Activated naive CD8-positive, alpha-beta T cell treated with anti-CD3 and anti-CD28 coated beads, Interleukin-2, amount 50 U/mL, for 24 hours (primary cell): ENCODE measurements at regions not wholly inside any gene's neighbourhood (a gene's known extent, or its start where the extent isn't known, plus 50 kb on each side); places are given as distances from the start of the nearest gene placed in this dataset.

ENCODE experiments used
- ATAC-seq: fragments of 150-1000 bp; cut with Tn5 transposase; one replicate; pipeline ENCODE4 v1.10.0; 2021
- DNase-seq: peaks from one replicate; pipeline ENCODE4 v3.0.0; 2021
- H3K27ac Mint-ChIP-seq: one replicate; pipeline ENCODE4 v1.8.0; 2021; ENCODE audit warnings: mild to moderate bottlenecking, mixed read lengths
- H3K27me3 Mint-ChIP-seq: one replicate; pipeline ENCODE4 v1.8.0; 2021; ENCODE audit warnings: mixed read lengths
- H3K36me3 Mint-ChIP-seq: one replicate; pipeline ENCODE4 v1.8.0; 2021; ENCODE audit warnings: low read depth, mixed read lengths
- H3K4me1 Mint-ChIP-seq: one replicate; pipeline ENCODE4 v1.8.0; 2021; ENCODE audit warnings: mixed read lengths
- H3K4me3 Mint-ChIP-seq: one replicate; pipeline ENCODE4 v1.8.0; 2021; ENCODE audit warnings: mild to moderate bottlenecking, moderate library complexity, mixed read lengths
- H3K9me3 Mint-ChIP-seq: one replicate; pipeline ENCODE4 v1.8.0; 2021; ENCODE audit warnings: mixed read lengths

GRCh38 chr22:48708558-48709245 lies 1119.0 kb downstream of the BRD1 start:
- DNase-seq (no peak), ATAC-seq (no peak)
- Mint-ChIP-seq H3K9me3 (no peaks in the 10 kb centered on the region), H3K27ac (no peak overlapping the region), H3K36me3 (no peaks in the 10 kb centered on the region), H3K27me3 (no peaks in the 10 kb centered on the region), H3K4me3 (no peak overlapping the region), H3K4me1 (no peaks in the 10 kb centered on the region)

- no peak for ATAC-seq
- Mint-ChIP-seq H3K9me3 (no peaks in the 10 kb centered on the region), H3K4me1 (no peaks in the 10 kb centered on the region), H3K27me3 (no peaks in the 10 kb centered on the region), H3K27ac (no peak overlapping the region), H3K4me3 (no peak overlapping the region), H3K36me3 (no peaks in the 10 kb centered on the region)
- no peak for DNase-seq
Observed at GRCh38 chr22:48707763-48708557, 1119.7 kb downstream of the BRD1 start.

GRCh38 chr22:48706934-48707762 lies 1120.5 kb downstream of the BRD1 start:
- no peaks in the 10 kb centered on the region for H3K27me3 Mint-ChIP-seq
- H3K4me3 Mint-ChIP-seq, result no peak overlapping the region
- H3K4me1 Mint-ChIP-seq, result no peaks in the 10 kb centered on the region
- DNase-seq (no peak), ATAC-seq (no peak)
- H3K9me3 Mint-ChIP-seq, result no peaks in the 10 kb centered on the region
- H3K36me3 Mint-ChIP-seq, result no peaks in the 10 kb centered on the region
- H3K27ac Mint-ChIP-seq, result no peak overlapping the region

- Mint-ChIP-seq H3K27ac (no peak overlapping the region), H3K36me3 (no peaks in the 10 kb centered on the region), H3K4me1 (no peaks in the 10 kb centered on the region), H3K9me3 (no peaks in the 10 kb centered on the region), H3K27me3 (no peaks in the 10 kb centered on the region), H3K4me3 (no peak overlapping the region)
- DNase-seq (no peak), ATAC-seq (no peak)
Observed at GRCh38 chr22:48705917-48706605, 1121.6 kb downstream of the BRD1 start.

GRCh38 chr22:48705159-48705916 lies 1122.3 kb downstream of the BRD1 start:
- no peaks in the 10 kb centered on the region for H3K9me3 Mint-ChIP-seq
- H3K4me3 Mint-ChIP-seq, result no peak overlapping the region
- no peaks in the 10 kb centered on the region for H3K36me3 Mint-ChIP-seq
- no peaks in the 10 kb centered on the region for H3K4me1 Mint-ChIP-seq
- no peaks in the 10 kb centered on the region for H3K27me3 Mint-ChIP-seq
- H3K27ac Mint-ChIP-seq, result no peak overlapping the region
- DNase-seq (no peak), ATAC-seq (no peak)

GRCh38 chr22:48704335-48704734 lies 1123.3 kb downstream of the BRD1 start:
- DNase-seq (no peak), ATAC-seq (no peak)
- H3K36me3 Mint-ChIP-seq, result no peaks in the 10 kb centered on the region
- H3K4me1 Mint-ChIP-seq, result no peaks in the 10 kb centered on the region
- no peaks in the 10 kb centered on the region for H3K9me3 Mint-ChIP-seq
- no peak overlapping the region for H3K4me3 Mint-ChIP-seq
- H3K27ac Mint-ChIP-seq, result no peak overlapping the region
- H3K27me3 Mint-ChIP-seq, result no peaks in the 10 kb centered on the region

- ATAC-seq (no peak), DNase-seq (no peak)
- no peaks in the 10 kb centered on the region for H3K36me3 Mint-ChIP-seq
- no peak overlapping the region for H3K4me3 Mint-ChIP-seq
- H3K9me3 Mint-ChIP-seq, result no peaks in the 10 kb centered on the region
- H3K27me3 Mint-ChIP-seq, result no peaks in the 10 kb centered on the region
- H3K4me1 Mint-ChIP-seq, result no peaks in the 10 kb centered on the region
- H3K27ac Mint-ChIP-seq, result no peak overlapping the region
Observed at GRCh38 chr22:48703265-48703941, 1124.3 kb downstream of the BRD1 start.

- Mint-ChIP-seq H3K36me3 (no peaks in the 10 kb centered on the region), H3K27ac (no peak overlapping the region), H3K4me3 (no peak overlapping the region), H3K27me3 (no peaks in the 10 kb centered on the region), H3K4me1 (no peaks in the 10 kb centered on the region), H3K9me3 (no peaks in the 10 kb centered on the region)
- DNase-seq, result no peak
- no peak for ATAC-seq
Observed at GRCh38 chr22:48702573-48703264, 1125.0 kb downstream of the BRD1 start.

GRCh38 chr22:48701296-48702030 lies 1126.2 kb downstream of the BRD1 start:
- no peak for DNase-seq
- no peaks in the 10 kb centered on the region for H3K27me3 Mint-ChIP-seq
- H3K27ac Mint-ChIP-seq, result no peak overlapping the region
- no peak for ATAC-seq
- no peaks in the 10 kb centered on the region for H3K9me3 Mint-ChIP-seq
- H3K4me1 Mint-ChIP-seq, result no peaks in the 10 kb centered on the region
- H3K36me3 Mint-ChIP-seq, result no peaks in the 10 kb centered on the region
- no peak overlapping the region for H3K4me3 Mint-ChIP-seq

- no peak overlapping the region for H3K27ac Mint-ChIP-seq
- H3K4me3 Mint-ChIP-seq, result no peak overlapping the region
- H3K36me3 Mint-ChIP-seq, result no peaks in the 10 kb centered on the region
- H3K9me3 Mint-ChIP-seq, result no peaks in the 10 kb centered on the region
- H3K27me3 Mint-ChIP-seq, result no peaks in the 10 kb centered on the region
- ATAC-seq (no peak), DNase-seq (no peak)
- H3K4me1 Mint-ChIP-seq, result no peaks in the 10 kb centered on the region
Observed at GRCh38 chr22:48700566-48701295, 1126.9 kb downstream of the BRD1 start.

GRCh38 chr22:48700180-48700565 lies 1127.5 kb downstream of the BRD1 start:
- H3K27me3 Mint-ChIP-seq, result no peaks in the 10 kb centered on the region
- no peaks in the 10 kb centered on the region for H3K4me1 Mint-ChIP-seq
- ATAC-seq (no peak), DNase-seq (no peak)
- no peak overlapping the region for H3K4me3 Mint-ChIP-seq
- no peak overlapping the region for H3K27ac Mint-ChIP-seq
- H3K9me3 Mint-ChIP-seq, result no peaks in the 10 kb centered on the region
- H3K36me3 Mint-ChIP-seq, result no peaks in the 10 kb centered on the region

- Mint-ChIP-seq H3K27ac (no peak overlapping the region), H3K9me3 (no peaks in the 10 kb centered on the region), H3K36me3 (no peaks in the 10 kb centered on the region), H3K4me3 (no peak overlapping the region), H3K4me1 (no peaks in the 10 kb centered on the region), H3K27me3 (no peaks in the 10 kb centered on the region)
- DNase-seq (no peak), ATAC-seq (no peak)
Observed at GRCh38 chr22:48699511-48699910, 1128.2 kb downstream of the BRD1 start.
